GM19035 (cell line): ENCODE measurements at regions not wholly inside any gene's neighbourhood (a gene's known extent, or its start where the extent isn't known, plus 50 kb on each side); places are given as distances from the start of the nearest gene placed in this dataset.
"Not testable (repeated sequence)": the region's sequence is repeated elsewhere in the genome, so short reads cannot be mapped to it uniquely, and the experiment has no call there.

ENCODE experiments used
- ATAC-seq: cut with Tn5 transposase; IDR thresholded peaks from one replicate; pipeline ENCODE4 v1.9.1; 2021; ENCODE audit not compliant: unreplicated experiment

GRCh38 chr4:3865986-3866812, 100.0 kb downstream of the ADRA2C start:
- no peak for ATAC-seq

- no peak for ATAC-seq
Observed at GRCh38 chr4:3866813-3867129, 100.6 kb downstream of the ADRA2C start.

- ATAC-seq, result no peak
Observed at GRCh38 chr4:3867403-3868100, 101.4 kb downstream of the ADRA2C start.

GRCh38 chr4:3868211-3869173, 102.3 kb downstream of the ADRA2C start:
- ATAC-seq, result no peak

- ATAC-seq, result no peak
Observed at GRCh38 chr4:3869174-3869572, 103.0 kb downstream of the ADRA2C start.

- ATAC-seq, result no peak
Observed at GRCh38 chr4:3869661-3870566, 103.7 kb downstream of the ADRA2C start.

- no peak for ATAC-seq
Observed at GRCh38 chr4:3870567-3870962, 104.4 kb downstream of the ADRA2C start.

- no peak for ATAC-seq
Observed at GRCh38 chr4:3871181-3871852, 105.1 kb downstream of the ADRA2C start.

- ATAC-seq, result no peak
Observed at GRCh38 chr4:3871881-3872833, 106.0 kb downstream of the ADRA2C start.

- ATAC-seq, result no peak
Observed at GRCh38 chr4:3872834-3873313, 106.7 kb downstream of the ADRA2C start.

GRCh38 chr4:3873408-3874027, 107.3 kb downstream of the ADRA2C start:
- ATAC-seq, result no peak

- ATAC-seq, result no peak
Observed at GRCh38 chr4:3874028-3874415, 107.8 kb downstream of the ADRA2C start.

- ATAC-seq, result no peak
Observed at GRCh38 chr4:3874525-3875110, 108.4 kb downstream of the ADRA2C start.

GRCh38 chr4:3875466-3875865, 109.3 kb downstream of the ADRA2C start:
- ATAC-seq, result no peak

- ATAC-seq, result not testable (repeated sequence)
Observed at GRCh38 chr4:3876057-3876845, 110.1 kb downstream of the ADRA2C start.

- ATAC-seq, result no peak
Observed at GRCh38 chr4:3877236-3877635, 111.1 kb downstream of the ADRA2C start.

- ATAC-seq, result no peak
Observed at GRCh38 chr4:3877868-3878267, 111.7 kb downstream of the ADRA2C start.
